HG02571 (cell line): ENCODE measurements at regions not wholly inside any gene's neighbourhood (a gene's known extent, or its start where the extent isn't known, plus 50 kb on each side); places are given as distances from the start of the nearest gene placed in this dataset.

Source experiments
- ATAC-seq: cut with Tn5 transposase; IDR thresholded peaks from one replicate; pipeline ENCODE4 v1.9.1; 2021; ENCODE audit warnings: mild to moderate bottlenecking, moderate library complexity; ENCODE audit not compliant: unreplicated experiment

GRCh38 chr20:60359010-60359409, 400.8 kb downstream of the CDH26 start:
- ATAC-seq = no peak

GRCh38 chr20:60361761-60362395, 403.7 kb downstream of the CDH26 start:
- ATAC-seq = no peak

GRCh38 chr20:60362531-60362930, 404.3 kb downstream of the CDH26 start:
- ATAC-seq = no peak

- no peak for ATAC-seq
Observed at GRCh38 chr20:60363698-60364097, 405.5 kb downstream of the CDH26 start.

- ATAC-seq = no peak
Observed at GRCh38 chr20:60365064-60365666, 406.9 kb downstream of the CDH26 start.

GRCh38 chr20:60365882-60366281, 407.7 kb downstream of the CDH26 start:
- no peak for ATAC-seq

- no peak for ATAC-seq
Observed at GRCh38 chr20:60371384-60371783, 413.2 kb downstream of the CDH26 start.

- ATAC-seq = no peak
Observed at GRCh38 chr20:60372275-60372674, 414.1 kb downstream of the CDH26 start.

GRCh38 chr20:60372822-60373221, 414.6 kb downstream of the CDH26 start:
- ATAC-seq = no peak

GRCh38 chr20:60378620-60379019, 420.4 kb downstream of the CDH26 start:
- no peak for ATAC-seq

- ATAC-seq = no peak
Observed at GRCh38 chr20:60381643-60382400, 423.6 kb downstream of the CDH26 start.

- ATAC-seq = no peak
Observed at GRCh38 chr20:60389441-60389840, 431.2 kb downstream of the CDH26 start.

- no peak for ATAC-seq
Observed at GRCh38 chr20:60389882-60390281, 431.7 kb downstream of the CDH26 start.

GRCh38 chr20:60395991-60396390, 437.8 kb downstream of the CDH26 start:
- ATAC-seq = no peak

- no peak for ATAC-seq
Observed at GRCh38 chr20:60400567-60400966, 442.3 kb downstream of the CDH26 start.

- ATAC-seq = no peak
Observed at GRCh38 chr20:60402189-60403058, 444.2 kb downstream of the CDH26 start.

- ATAC-seq = no peak
Observed at GRCh38 chr20:60403105-60403741, 445.0 kb downstream of the CDH26 start.

- ATAC-seq = no peak
Observed at GRCh38 chr20:60407011-60407771, 449.0 kb downstream of the CDH26 start.

GRCh38 chr20:60407938-60408337, 449.7 kb downstream of the CDH26 start:
- no peak for ATAC-seq

GRCh38 chr20:60408435-60408834, 450.2 kb downstream of the CDH26 start:
- no peak for ATAC-seq
